Nephron progenitor cell (in vitro differentiated cells): ENCODE measurements at regions not wholly inside any gene's neighbourhood (a gene's known extent, or its start where the extent isn't known, plus 50 kb on each side); places are given as distances from the start of the nearest gene placed in this dataset.

Experiments used
- DNase-seq: peaks from one replicate; pipeline ENCODE4 v3.0.0; 2021
- H3K27ac Mint-ChIP-seq: 2 replicates; pipeline ENCODE4 v1.8.0; 2021; ENCODE audit warnings: mild to moderate bottlenecking, moderate library complexity, mixed read lengths
- H3K27me3 Mint-ChIP-seq: 2 replicates; pipeline ENCODE4 v1.8.0; 2021; ENCODE audit warnings: mild to moderate bottlenecking, low read depth, mixed read lengths; ENCODE audit not compliant: poor library complexity
- H3K36me3 Mint-ChIP-seq: 2 replicates; pipeline ENCODE4 v1.8.0; 2021; ENCODE audit warnings: low read depth, mixed read lengths
- H3K4me1 Mint-ChIP-seq: 2 replicates; pipeline ENCODE4 v1.8.0; 2021; ENCODE audit warnings: mixed read lengths
- H3K4me3 Mint-ChIP-seq: 2 replicates; pipeline ENCODE4 v1.8.0; 2021; ENCODE audit warnings: mild to moderate bottlenecking, moderate library complexity, mixed read lengths
- H3K9me3 Mint-ChIP-seq: 2 replicates; pipeline ENCODE4 v1.8.0; 2021; ENCODE audit warnings: mild to moderate bottlenecking, moderate library complexity, mixed read lengths
- TF ChIP-seq, protein P1 (sequence below): fragments of 200-600 bp; sonication (generic); IDR thresholded peaks from 2 replicates; pipeline ENCODE4 v1.5.0; 2021; ENCODE audit warnings: antibody characterized with exemption

DNA sequence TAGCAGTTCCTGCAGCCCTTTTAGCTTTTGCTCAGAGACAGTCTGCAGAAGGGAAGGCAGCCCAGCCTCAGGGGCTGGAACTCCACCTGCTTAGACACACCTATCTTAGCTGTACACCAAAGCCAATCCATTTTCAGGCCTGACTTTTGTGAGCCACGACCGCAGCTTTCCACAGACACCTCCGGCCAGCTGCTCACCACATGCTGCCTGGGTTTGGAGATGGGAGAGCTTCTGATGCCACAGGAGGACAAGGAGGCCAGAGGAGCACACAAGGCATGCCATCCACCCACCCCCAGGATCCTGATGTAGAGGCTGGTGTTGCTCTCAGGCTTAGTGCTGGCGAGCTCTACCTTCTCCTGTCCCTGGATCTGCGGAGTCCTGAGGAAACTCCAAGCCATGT lies 141.8 kb upstream of the NALF2 start:
- no peak for DNase-seq
- Mint-ChIP-seq H3K4me3 (no peak overlapping the region), H3K9me3 (peaks cover 26% of the 10 kb centered on the region), H3K27ac (peak overlapping the region; percentile 50), H3K27me3 (peaks cover 7% of the 10 kb centered on the region), H3K36me3 (no peaks in the 10 kb centered on the region), H3K4me1 (peaks cover 12% of the 10 kb centered on the region)
- TF ChIP-seq, protein P1, sequence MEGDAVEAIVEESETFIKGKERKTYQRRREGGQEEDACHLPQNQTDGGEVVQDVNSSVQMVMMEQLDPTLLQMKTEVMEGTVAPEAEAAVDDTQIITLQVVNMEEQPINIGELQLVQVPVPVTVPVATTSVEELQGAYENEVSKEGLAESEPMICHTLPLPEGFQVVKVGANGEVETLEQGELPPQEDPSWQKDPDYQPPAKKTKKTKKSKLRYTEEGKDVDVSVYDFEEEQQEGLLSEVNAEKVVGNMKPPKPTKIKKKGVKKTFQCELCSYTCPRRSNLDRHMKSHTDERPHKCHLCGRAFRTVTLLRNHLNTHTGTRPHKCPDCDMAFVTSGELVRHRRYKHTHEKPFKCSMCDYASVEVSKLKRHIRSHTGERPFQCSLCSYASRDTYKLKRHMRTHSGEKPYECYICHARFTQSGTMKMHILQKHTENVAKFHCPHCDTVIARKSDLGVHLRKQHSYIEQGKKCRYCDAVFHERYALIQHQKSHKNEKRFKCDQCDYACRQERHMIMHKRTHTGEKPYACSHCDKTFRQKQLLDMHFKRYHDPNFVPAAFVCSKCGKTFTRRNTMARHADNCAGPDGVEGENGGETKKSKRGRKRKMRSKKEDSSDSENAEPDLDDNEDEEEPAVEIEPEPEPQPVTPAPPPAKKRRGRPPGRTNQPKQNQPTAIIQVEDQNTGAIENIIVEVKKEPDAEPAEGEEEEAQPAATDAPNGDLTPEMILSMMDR = no peak

DNA sequence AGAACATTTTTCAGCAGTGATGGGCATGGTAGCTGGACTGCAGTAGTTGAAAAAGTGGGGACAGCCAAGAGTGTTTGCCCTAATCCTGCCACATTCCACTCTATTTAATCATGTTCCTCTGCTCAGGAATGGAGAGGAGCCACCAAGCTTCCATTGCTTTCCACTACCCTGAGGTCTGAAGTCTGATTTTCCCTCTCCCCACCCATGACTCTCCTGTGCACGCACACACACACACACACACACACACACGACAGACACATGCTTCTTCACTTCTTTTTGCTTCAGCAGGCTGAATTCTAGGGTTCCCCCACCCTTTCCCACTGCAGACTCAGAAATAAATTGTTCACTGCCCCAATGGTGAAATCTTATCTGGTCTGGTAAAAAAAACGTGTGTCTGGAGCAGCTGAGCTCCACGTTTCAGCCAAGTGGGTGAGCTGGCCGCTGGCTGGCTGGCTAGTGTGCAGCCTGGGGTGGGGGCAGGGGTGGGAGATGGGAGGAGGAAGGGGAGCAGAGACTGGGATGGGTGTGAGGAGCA lies 142.7 kb upstream of the NALF2 start:
- Mint-ChIP-seq H3K27me3 (peaks cover 7% of the 10 kb centered on the region), H3K36me3 (no peaks in the 10 kb centered on the region), H3K9me3 (peaks cover 28% of the 10 kb centered on the region), H3K4me3 (no peak overlapping the region), H3K27ac (no peak overlapping the region), H3K4me1 (peaks cover 12% of the 10 kb centered on the region)
- DNase-seq = peak; percentile 7
- TF ChIP-seq, protein P1 = no peak

DNA sequence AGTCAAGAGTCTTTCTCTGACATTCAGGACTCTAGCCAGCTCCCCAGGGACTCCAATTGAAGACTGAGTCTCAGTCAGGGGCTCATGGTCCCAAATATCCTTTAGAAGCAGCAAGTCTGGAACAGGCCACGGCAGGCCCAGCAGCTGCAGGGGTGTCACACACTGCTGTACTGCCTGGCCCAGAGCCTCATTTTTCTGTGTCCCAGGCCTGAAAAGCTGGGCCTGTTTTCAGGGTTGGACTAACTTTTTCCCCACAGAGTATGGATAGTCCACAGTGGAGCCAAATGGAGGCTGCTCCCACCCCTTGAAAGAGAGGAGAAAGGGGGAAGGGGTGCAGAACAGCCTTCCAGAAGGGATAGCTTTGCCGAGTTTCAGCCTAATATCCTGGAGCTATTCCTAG lies 146.8 kb upstream of the NALF2 start:
- TF ChIP-seq, protein P1 = no peak
- H3K4me3 Mint-ChIP-seq = no peak overlapping the region
- peaks cover 5% of the 10 kb centered on the region for H3K27me3 Mint-ChIP-seq
- H3K36me3 Mint-ChIP-seq = no peaks in the 10 kb centered on the region
- H3K9me3 Mint-ChIP-seq = peaks cover 47% of the 10 kb centered on the region
- H3K27ac Mint-ChIP-seq = no peak overlapping the region
- no peaks in the 10 kb centered on the region for H3K4me1 Mint-ChIP-seq
- no peak for DNase-seq

DNA sequence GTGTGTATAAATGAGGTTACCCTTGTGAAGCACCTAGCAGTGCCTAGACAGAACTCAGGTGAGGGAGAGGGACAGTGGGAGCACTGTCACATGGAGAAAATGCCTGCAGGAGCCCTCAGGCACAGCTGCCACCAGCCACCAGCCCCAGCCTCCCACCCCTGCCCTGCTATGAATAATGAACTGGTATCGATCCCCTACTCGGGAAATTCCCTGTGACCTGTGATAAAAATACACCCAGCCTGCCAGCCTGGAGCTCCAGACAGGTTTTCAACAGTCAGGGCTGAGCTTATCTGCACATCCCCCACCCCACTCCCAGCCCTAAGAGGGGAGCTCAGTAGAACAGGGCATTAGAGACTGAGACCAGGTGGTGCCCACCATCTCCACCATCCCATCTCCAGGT lies 159.6 kb upstream of the PJA1 start:
- Mint-ChIP-seq H3K9me3 (peaks cover 25% of the 10 kb centered on the region), H3K4me1 (peaks cover 18% of the 10 kb centered on the region), H3K27ac (no peak overlapping the region), H3K36me3 (no peaks in the 10 kb centered on the region), H3K27me3 (peaks cover 7% of the 10 kb centered on the region), H3K4me3 (no peak overlapping the region)
- TF ChIP-seq, protein P1 = no peak
- no peak for DNase-seq

DNA sequence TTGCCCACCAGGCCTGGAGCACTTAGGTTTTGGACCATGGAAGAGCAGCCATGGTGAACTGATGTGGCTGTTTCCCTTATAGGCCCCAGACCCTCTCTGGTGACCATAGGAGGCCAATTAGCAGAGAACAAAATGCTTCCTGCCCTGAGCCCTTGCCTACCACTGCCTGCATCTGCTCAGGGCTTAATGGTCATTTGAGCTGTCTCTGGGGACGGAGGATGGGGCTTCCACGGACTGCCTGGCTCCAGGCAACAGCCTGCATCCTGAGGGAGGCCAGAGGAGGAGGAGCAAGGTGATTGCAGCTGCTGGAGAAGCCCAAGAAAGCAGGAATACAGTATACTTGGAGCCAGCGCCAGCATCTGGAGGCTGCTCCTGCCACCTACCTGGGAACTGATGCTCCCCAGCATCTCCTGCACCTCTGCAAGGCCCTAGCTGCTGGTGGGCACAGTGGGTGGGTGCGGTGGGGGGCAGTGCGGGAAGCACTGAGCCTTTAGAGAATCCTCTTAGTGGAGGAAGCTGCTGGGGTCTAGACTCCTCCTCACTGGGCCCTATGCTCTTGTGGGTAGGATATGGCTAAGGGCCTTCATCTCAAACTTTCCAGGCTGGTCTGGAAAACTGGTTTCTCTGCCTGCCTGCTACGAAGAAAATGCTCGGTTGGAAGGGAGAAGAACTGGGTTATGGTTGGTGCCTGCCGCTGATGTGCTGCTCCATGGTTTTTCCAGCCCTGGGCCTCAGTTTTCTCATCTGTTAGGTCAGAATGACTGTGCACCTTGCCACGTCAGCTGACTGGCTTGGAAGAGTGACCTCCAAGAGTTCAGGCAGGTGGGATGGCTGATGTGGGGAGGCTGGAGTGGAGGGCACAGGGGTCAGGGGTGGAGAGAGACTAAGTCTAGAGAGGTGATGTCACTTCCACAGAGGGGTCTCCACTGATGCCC lies 158.8 kb upstream of the PJA1 start:
- Mint-ChIP-seq H3K27me3 (peaks cover 7% of the 10 kb centered on the region), H3K27ac (no peak overlapping the region), H3K4me3 (no peak overlapping the region), H3K4me1 (peaks cover 25% of the 10 kb centered on the region), H3K9me3 (peaks cover 28% of the 10 kb centered on the region), H3K36me3 (no peaks in the 10 kb centered on the region)
- peak; percentile 25 for DNase-seq
- TF ChIP-seq, protein P1 = no peak
